HCT116 (cell line): ENCODE measurements at regions not wholly inside any gene's neighbourhood (a gene's known extent, or its start where the extent isn't known, plus 50 kb on each side); places are given as distances from the start of the nearest gene placed in this dataset.

Experiments used
- ATAC-seq: fragments of 200-7000 bp; cut with Tn5 transposase; 2 replicates; pipeline ENCODE4 v1.9.1; 2020; ENCODE audit warnings: mild to moderate bottlenecking, moderate library complexity
- BruUV-seq: library from RNA; stranded (reverse); fragments of 400-500 nt; replicated peaks from 2 replicates; lab custom pipeline; 2021; lab: Mats Ljungman, UMichigan
- CTCF ChIA-PET: fragments of 300-600 bp; sonication (Branson Sonifier 250); formaldehyde crosslinking; loops from one replicate; lab custom pipeline; 2021; ENCODE audit warnings: antibody characterized with exemption; lab: Charles Lee
- POLR2A ChIA-PET: fragments of 300-600, 350-600 bp; sonication (Branson Sonifier 250); formaldehyde crosslinking; loops from one replicate; lab custom pipeline; 2021; ENCODE audit warnings: antibody characterized with exemption; lab: Charles Lee
- RAD21 ChIA-PET, 2 experiments: fragments of 300-600 bp; sonication (Branson Sonifier 250); formaldehyde crosslinking; loops; one replicate each; lab custom pipeline; 2023; ENCODE audit warnings: low total read pairs in 2 of 2; ENCODE audit not compliant: uncharacterized antibody in 2 of 2, unreplicated experiment in 2 of 2, low non-redundant PET in 1 of 2; lab: Charles Lee
- DNase-seq: peaks from one replicate; pipeline ENCODE4 v3.0.0-alpha.2; 2010; ENCODE audit warnings: low read depth, low spot score
- H2AFZ ChIP-seq: fragments of 200-600 bp; shearing (Covaris generic), sonication (generic); 2 replicates; pipeline ENCODE4 v1.6.1; 2017; ENCODE audit warnings: low read depth, mixed run types, mixed read lengths, antibody characterized with exemption, low read length; ENCODE audit not compliant: poor library complexity, severe bottlenecking
- H3K27ac ChIP-seq: 2 replicates; pipeline ENCODE4 v1.5.1; 2012; ENCODE audit warnings: low read depth, low read length
- H3K27me3 ChIP-seq: fragments of 200-600 bp; sonication (generic); 2 replicates; pipeline ENCODE4 v1.6.1; 2016; ENCODE audit warnings: mixed run types, low read length, mixed read lengths; ENCODE audit not compliant: insufficient read depth
- H3K36me3 ChIP-seq, 2 experiments: fragments of 200-500 bp in 1 of 2; fragments of 200-600 bp in 1 of 2; sonication (Bioruptor generic) in 1 of 2; sonication (generic) in 1 of 2; 2 replicates each; pipeline versions ENCODE4 v1.5.1 to v1.6.1; 2014 to 2016; ENCODE audit warnings: low read length in 2 of 2, inconsistent platforms in 1 of 2, mixed read lengths in 1 of 2, mixed run types in 1 of 2; ENCODE audit not compliant: insufficient read depth in 2 of 2, control insufficient read depth in 1 of 2
- H3K4me1 ChIP-seq, 2 experiments: fragments of 200-600 bp in 1 of 2; sonication (generic) in 1 of 2; 2 replicates each; pipeline versions ENCODE4 v1.5.1 to v1.6.1; 2012 to 2017; ENCODE audit warnings: low read length in 2 of 2, inconsistent platforms in 1 of 2, mild to moderate bottlenecking in 1 of 2, mixed read lengths in 1 of 2, mixed run types in 1 of 2, moderate library complexity in 1 of 2; ENCODE audit not compliant: insufficient read depth in 2 of 2, control insufficient read depth in 1 of 2
- H3K4me2 ChIP-seq: fragments of 200-600 bp; sonication (generic); 2 replicates; pipeline ENCODE4 v1.6.1; 2017; ENCODE audit warnings: mixed run types, low read length, mixed read lengths
- H3K4me3 ChIP-seq, 2 experiments: fragments of 200-600 bp in 1 of 2; sonication (generic) in 1 of 2; replicated peaks in 1 of 2; 2 replicates each; pipeline ENCODE4 v1.5.1; 2011 to 2016; ENCODE audit warnings: low read length in 2 of 2, control low read depth in 1 of 2, low read depth in 1 of 2, mild to moderate bottlenecking in 1 of 2, mixed read lengths in 1 of 2, mixed run types in 1 of 2
- H3K79me2 ChIP-seq: fragments of 200-600 bp; sonication (generic); 2 replicates; pipeline ENCODE4 v1.6.1; 2017; ENCODE audit warnings: mild to moderate bottlenecking, mixed run types, low read length, moderate library complexity, mixed read lengths; ENCODE audit not compliant: insufficient read depth
- H3K9ac ChIP-seq: fragments of 200-600 bp; sonication (generic); 2 replicates; pipeline ENCODE4 v1.6.1; 2016; ENCODE audit warnings: low read length, mixed read lengths
- H3K9me2 ChIP-seq: fragments of 200-600 bp; sonication (generic), shearing (Covaris generic); 2 replicates; pipeline ENCODE4 v1.6.1; 2017; ENCODE audit warnings: mixed run types, mild to moderate bottlenecking, moderate library complexity; ENCODE audit not compliant: insufficient read depth
- H3K9me3 ChIP-seq, 2 experiments: fragments of 200-500 bp in 1 of 2; fragments of 200-600 bp in 1 of 2; sonication (Bioruptor generic) in 1 of 2; sonication (generic) in 1 of 2; 2 replicates each; pipeline ENCODE4 v1.6.1; 2014 to 2017; ENCODE audit warnings: low read length in 2 of 2, mixed read lengths in 2 of 2, inconsistent platforms in 1 of 2, low read depth in 1 of 2, mild to moderate bottlenecking in 1 of 2, mixed run types in 1 of 2, moderate library complexity in 1 of 2; ENCODE audit not compliant: control insufficient read depth in 1 of 2, insufficient read depth in 1 of 2
- H4K20me1 ChIP-seq: fragments of 200-600 bp; sonication (generic), shearing (Covaris generic); 2 replicates; pipeline ENCODE4 v1.6.1; 2017; ENCODE audit warnings: mixed run types, mild to moderate bottlenecking, moderate library complexity; ENCODE audit not compliant: insufficient read depth
- CBX3 ChIP-seq: IDR thresholded peaks from 2 replicates; pipeline ENCODE4 v1.6.1; 2012; ENCODE audit warnings: low read depth
- EGR1 ChIP-seq: IDR thresholded peaks from 2 replicates; pipeline ENCODE4 v1.6.1; 2012; ENCODE audit warnings: low read depth
- ELF1 ChIP-seq: IDR thresholded peaks from 2 replicates; pipeline ENCODE4 v1.6.1; 2012; ENCODE audit warnings: low read depth, borderline replicate concordance
- EZH2 ChIP-seq: fragments of 200-600 bp; sonication (generic); IDR thresholded peaks from 2 replicates; pipeline ENCODE4 v1.6.1; 2017; ENCODE audit warnings: antibody characterized with exemption, mixed run types
- EZH2phosphoT487 ChIP-seq: fragments of 200-600 bp; IDR thresholded peaks from 2 replicates; pipeline ENCODE4 v1.6.1; 2018; ENCODE audit warnings: antibody characterized with exemption, borderline replicate concordance
- POLR2A ChIP-seq: IDR thresholded peaks from 2 replicates; pipeline ENCODE4 v1.7.0; 2011; ENCODE audit warnings: borderline replicate concordance; ENCODE audit not compliant: insufficient read depth, insufficient read length; ENCODE audit errors: extremely low read depth
- POLR2AphosphoS5 ChIP-seq: IDR thresholded peaks from 2 replicates; pipeline ENCODE4 v1.6.1; 2011; ENCODE audit warnings: mild to moderate bottlenecking, low read depth, low read length, moderate library complexity
- RAD21 ChIP-seq: IDR thresholded peaks from 2 replicates; pipeline ENCODE4 v1.6.1; 2012; ENCODE audit warnings: low read depth, mild to moderate bottlenecking
- REST ChIP-seq: IDR thresholded peaks from 2 replicates; pipeline ENCODE4 v1.6.1; 2012; ENCODE audit warnings: low read depth
- SIN3A ChIP-seq: IDR thresholded peaks from 2 replicates; pipeline ENCODE4 v1.6.1; 2012; ENCODE audit warnings: low read depth
- SP1 ChIP-seq: IDR thresholded peaks from 2 replicates; pipeline ENCODE4 v1.6.1; 2012; ENCODE audit warnings: low read depth
- SRF ChIP-seq: IDR thresholded peaks from 2 replicates; pipeline ENCODE4 v1.6.1; 2012; ENCODE audit warnings: low read depth
- TCF7L2 ChIP-seq: IDR thresholded peaks from 2 replicates; pipeline ENCODE4 v1.7.0; 2011; ENCODE audit warnings: borderline replicate concordance, inconsistent platforms; ENCODE audit not compliant: insufficient read depth, insufficient read length; ENCODE audit errors: extremely low read depth
- YY1 ChIP-seq: IDR thresholded peaks from 2 replicates; pipeline ENCODE4 v1.6.1; 2011; ENCODE audit warnings: low read length, low read depth, moderate library complexity, mild to moderate bottlenecking; ENCODE audit not compliant: insufficient replicate concordance; ENCODE audit errors: extremely low read depth
- ZFX ChIP-seq: fragments of 450-650 bp; IDR thresholded peaks from 2 replicates; pipeline ENCODE4 v1.6.1; 2017
- ZNF274 ChIP-seq: fragments of 200-500 bp; sonication (Bioruptor generic); IDR thresholded peaks from 2 replicates; pipeline ENCODE4 v1.6.1; 2014; ENCODE audit warnings: mild to moderate bottlenecking, low read depth, low read length, inconsistent platforms
- intact Hi-C: fragments of 100-400 bp; cut with micrococcal nuclease; formaldehyde crosslinking; loops from 2 replicates; pipeline ENCODE4 v1.10.0; 2022
- TF ChIP-seq, protein P1 (sequence below): IDR thresholded peaks from 2 replicates; pipeline ENCODE4 v1.6.1; 2012
- TF ChIP-seq, protein P2 (sequence below): IDR thresholded peaks from 2 replicates; pipeline ENCODE4 v1.6.1; 2011; ENCODE audit warnings: mild to moderate bottlenecking, low read length, moderate library complexity; ENCODE audit not compliant: insufficient replicate concordance; ENCODE audit errors: extremely low read depth
- TF ChIP-seq, protein P3 (sequence below), 3 experiments: fragments of 200-600 bp in 1 of 3; sonication (generic) in 1 of 3; IDR thresholded peaks in 2 of 3; conservative IDR thresholded peaks in 1 of 3; 2 replicates each; pipeline ENCODE4 v1.5.1; 2012 to 2017; ENCODE audit warnings: low read depth in 2 of 3, low read length in 2 of 3, antibody characterized with exemption in 1 of 3, borderline replicate concordance in 1 of 3, control low read depth in 1 of 3, mild to moderate bottlenecking in 1 of 3, mixed read lengths in 1 of 3, mixed run types in 1 of 3, moderate library complexity in 1 of 3; ENCODE audit not compliant: insufficient read depth in 1 of 3

DNA sequence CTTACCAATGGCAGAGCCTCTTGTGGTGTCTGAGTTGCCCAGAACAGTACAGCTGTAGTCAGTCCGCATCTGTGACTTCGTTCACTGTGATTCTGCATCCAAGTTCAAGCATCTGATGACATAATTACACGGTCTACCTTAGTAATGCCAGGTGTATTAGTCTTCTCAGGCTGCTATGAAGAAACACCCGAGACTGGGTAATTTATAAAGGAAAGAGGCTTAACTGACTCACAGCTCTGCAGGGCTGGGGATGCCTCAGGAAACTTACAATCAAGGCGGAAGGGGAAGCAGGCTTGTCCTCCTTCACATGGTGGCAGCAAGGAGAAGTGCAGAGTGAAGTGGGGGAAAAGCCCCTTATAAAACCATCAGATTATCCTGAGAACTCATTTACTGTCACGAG is 163.9 kb upstream of the SULF2 start:
- no peaks in the 10 kb centered on the region for H3K9me3 ChIP-seq
- H3K79me2 ChIP-seq, result no peaks in the 10 kb centered on the region
- H2AFZ ChIP-seq, result no peak overlapping the region
- ChIA-PET CTCF (no interaction called here), RAD21 (no interaction called here), POLR2A (no interaction called here)
- TF ChIP-seq CBX3 (no peak), SRF (no peak), POLR2AphosphoS5 (no peak), YY1 (no peak), TCF7L2 (no peak), ZNF274 (no peak), EGR1 (no peak), ZFX (no peak), REST (no peak), SIN3A (no peak), ELF1 (no peak), RAD21 (no peak), EZH2phosphoT487 (no peak), POLR2A (no peak), EZH2 (no peak), SP1 (no peak)
- TF ChIP-seq, protein P1, sequence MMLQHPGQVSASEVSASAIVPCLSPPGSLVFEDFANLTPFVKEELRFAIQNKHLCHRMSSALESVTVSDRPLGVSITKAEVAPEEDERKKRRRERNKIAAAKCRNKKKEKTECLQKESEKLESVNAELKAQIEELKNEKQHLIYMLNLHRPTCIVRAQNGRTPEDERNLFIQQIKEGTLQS, result no peak
- TF ChIP-seq, protein P2, sequence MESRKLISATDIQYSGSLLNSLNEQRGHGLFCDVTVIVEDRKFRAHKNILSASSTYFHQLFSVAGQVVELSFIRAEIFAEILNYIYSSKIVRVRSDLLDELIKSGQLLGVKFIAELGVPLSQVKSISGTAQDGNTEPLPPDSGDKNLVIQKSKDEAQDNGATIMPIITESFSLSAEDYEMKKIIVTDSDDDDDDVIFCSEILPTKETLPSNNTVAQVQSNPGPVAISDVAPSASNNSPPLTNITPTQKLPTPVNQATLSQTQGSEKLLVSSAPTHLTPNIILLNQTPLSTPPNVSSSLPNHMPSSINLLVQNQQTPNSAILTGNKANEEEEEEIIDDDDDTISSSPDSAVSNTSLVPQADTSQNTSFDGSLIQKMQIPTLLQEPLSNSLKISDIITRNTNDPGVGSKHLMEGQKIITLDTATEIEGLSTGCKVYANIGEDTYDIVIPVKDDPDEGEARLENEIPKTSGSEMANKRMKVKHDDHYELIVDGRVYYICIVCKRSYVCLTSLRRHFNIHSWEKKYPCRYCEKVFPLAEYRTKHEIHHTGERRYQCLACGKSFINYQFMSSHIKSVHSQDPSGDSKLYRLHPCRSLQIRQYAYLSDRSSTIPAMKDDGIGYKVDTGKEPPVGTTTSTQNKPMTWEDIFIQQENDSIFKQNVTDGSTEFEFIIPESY, result no peak
- TF ChIP-seq, protein P3, sequence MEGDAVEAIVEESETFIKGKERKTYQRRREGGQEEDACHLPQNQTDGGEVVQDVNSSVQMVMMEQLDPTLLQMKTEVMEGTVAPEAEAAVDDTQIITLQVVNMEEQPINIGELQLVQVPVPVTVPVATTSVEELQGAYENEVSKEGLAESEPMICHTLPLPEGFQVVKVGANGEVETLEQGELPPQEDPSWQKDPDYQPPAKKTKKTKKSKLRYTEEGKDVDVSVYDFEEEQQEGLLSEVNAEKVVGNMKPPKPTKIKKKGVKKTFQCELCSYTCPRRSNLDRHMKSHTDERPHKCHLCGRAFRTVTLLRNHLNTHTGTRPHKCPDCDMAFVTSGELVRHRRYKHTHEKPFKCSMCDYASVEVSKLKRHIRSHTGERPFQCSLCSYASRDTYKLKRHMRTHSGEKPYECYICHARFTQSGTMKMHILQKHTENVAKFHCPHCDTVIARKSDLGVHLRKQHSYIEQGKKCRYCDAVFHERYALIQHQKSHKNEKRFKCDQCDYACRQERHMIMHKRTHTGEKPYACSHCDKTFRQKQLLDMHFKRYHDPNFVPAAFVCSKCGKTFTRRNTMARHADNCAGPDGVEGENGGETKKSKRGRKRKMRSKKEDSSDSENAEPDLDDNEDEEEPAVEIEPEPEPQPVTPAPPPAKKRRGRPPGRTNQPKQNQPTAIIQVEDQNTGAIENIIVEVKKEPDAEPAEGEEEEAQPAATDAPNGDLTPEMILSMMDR (IDR thresholded peaks at IDR 0.05 in 2 of 3, conservative IDR thresholded peaks at IDR 0.05 in 1 of 3; ENCODE audit: borderline replicate concordance in 1 of 3, insufficient read depth in 1 of 3, low read depth in 2 of 3, low read length in 2 of 3), result no peak
- intact Hi-C loops, result no loop called here
- H4K20me1 ChIP-seq, result no peaks in the 10 kb centered on the region
- no peaks in the 10 kb centered on the region for H3K36me3 ChIP-seq
- no peak overlapping the region for H3K4me2 ChIP-seq
- no TSS peak for BruUV-seq
- no peak for DNase-seq
- H3K4me3 ChIP-seq, result no peak overlapping the region
- H3K9ac ChIP-seq, result no peak overlapping the region
- H3K4me1 ChIP-seq, result peaks cover 0 to 3% of the 10 kb centered on the region in 2 experiments; a peak in 1 of 4 replicates
- no peak for ATAC-seq
- no peaks in the 10 kb centered on the region for H3K9me2 ChIP-seq
- no peak overlapping the region for H3K27ac ChIP-seq
- H3K27me3 ChIP-seq, result no peaks in the 10 kb centered on the region
